Tibial nerve (tissue), 4 donors: ENCODE measurements at regions not wholly inside any gene's neighbourhood (a gene's known extent, or its start where the extent isn't known, plus 50 kb on each side); places are given as distances from the start of the nearest gene placed in this dataset.

Source experiments
- DNase-seq, 2 donors: peaks; one replicate each; pipeline ENCODE4 v3.0.0-alpha.2; 2019; ENCODE audit warnings: low spot score in 2 of 2
- H3K27ac ChIP-seq, 4 donors: fragments of 200-600 bp; sonication (generic) in 3 of 4; one replicate each; pipeline ENCODE4 v1.5.1; 2017 to 2019; ENCODE audit warnings: mild to moderate bottlenecking in 1 of 4
- H3K27me3 ChIP-seq, 2 donors: fragments of 200-600 bp; sonication (generic) in 1 of 2; one replicate each; pipeline versions ENCODE4 v1.5.1 to v1.6.0; 2017 to 2019
- H3K36me3 ChIP-seq, 3 donors: fragments of 200-600 bp; sonication (generic); one replicate each; pipeline ENCODE4 v1.5.1; 2018 to 2019
- H3K4me1 ChIP-seq, 4 donors: fragments of 200-600 bp; sonication (generic) in 3 of 4; one replicate each; pipeline ENCODE4 v1.5.1; 2017 to 2019
- H3K4me3 ChIP-seq, 4 donors: fragments of 200-600 bp; sonication (generic) in 3 of 4; one replicate each; pipeline ENCODE4 v1.5.1; 2017 to 2019; ENCODE audit warnings: mild to moderate bottlenecking in 1 of 4, moderate library complexity in 1 of 4
- H3K9me3 ChIP-seq, 4 donors: fragments of 200-600 bp; sonication (generic) in 3 of 4; one replicate each; pipeline ENCODE4 v1.5.1; 2017 to 2019
- EP300 ChIP-seq, 2 donors: sonication (generic); formaldehyde crosslinking; IDR thresholded peaks; one replicate each; pipeline ENCODE4 v1.6.1; 2017; ENCODE audit warnings: antibody characterized with exemption in 2 of 2, mild to moderate bottlenecking in 1 of 2
- POLR2A ChIP-seq, 2 donors: fragments of 450-650 bp; IDR thresholded peaks; one replicate each; pipeline ENCODE4 v1.6.1; 2017; ENCODE audit warnings: antibody characterized with exemption in 2 of 2, mild to moderate bottlenecking in 2 of 2, moderate library complexity in 2 of 2
- WGBS, 2 donors: methylation state at CpG; one replicate each; pipeline ENCODE4 v1.1.5; 2018; 5-methylcytosine and 5-hydroxymethylcytosine counted together
- TF ChIP-seq, protein P1 (sequence below), 5 experiments: fragments of 200-600 bp in 3 of 5; fragments of 450-650 bp in 2 of 5; sonication (generic) in 3 of 5; IDR thresholded peaks; one replicate each; pipeline ENCODE4 v1.5.1; 2016 to 2019; ENCODE audit warnings: antibody characterized with exemption in 5 of 5, mild to moderate bottlenecking in 3 of 5, moderate library complexity in 2 of 5

DNA sequence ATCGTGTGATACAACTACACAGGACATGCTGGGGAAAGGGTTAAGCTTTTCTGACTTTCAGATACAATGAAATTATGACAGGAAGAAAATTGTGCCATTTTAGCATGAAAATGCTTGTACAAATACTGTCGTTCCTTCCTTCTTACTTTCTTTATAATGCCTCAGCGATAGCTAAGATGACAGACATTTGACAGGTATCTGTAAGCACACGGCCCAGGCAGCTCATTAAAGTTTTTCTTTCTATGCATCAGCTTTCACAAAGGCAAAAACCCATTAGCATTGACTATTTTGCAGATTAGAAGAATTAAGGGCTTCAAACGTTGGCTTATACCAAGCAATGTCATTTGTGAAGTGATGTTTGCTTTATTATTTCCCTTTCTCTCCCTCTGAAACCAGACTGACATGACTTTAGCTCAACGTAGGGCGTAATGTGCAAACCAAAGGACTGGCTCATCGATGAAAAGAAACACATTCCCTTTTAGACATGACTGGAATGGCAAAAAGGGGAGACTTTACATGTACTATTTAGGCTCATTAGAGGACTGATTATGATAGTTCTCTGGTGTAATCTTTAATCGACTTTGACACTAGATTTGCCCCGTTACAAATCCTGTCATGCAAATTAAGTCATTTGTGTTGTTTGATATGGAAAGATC lies 258.4 kb upstream of the SP8 start:
- H3K27me3 ChIP-seq = no peaks in the 10 kb centered on the region
- no peaks in the 10 kb centered on the region for H3K4me1 ChIP-seq
- H3K4me3 ChIP-seq = no peak overlapping the region
- no peaks in the 10 kb centered on the region for H3K9me3 ChIP-seq
- no peak for DNase-seq
- 53 to 55% methylated on average over 10 of the region's 10 CpGs for WGBS, 2 donors
- no peak overlapping the region for H3K27ac ChIP-seq
- TF ChIP-seq EP300 (IDR thresholded peaks at IDR 0.05) (no peak), POLR2A (IDR thresholded peaks at IDR 0.05) (no peak)
- TF ChIP-seq, protein P1, sequence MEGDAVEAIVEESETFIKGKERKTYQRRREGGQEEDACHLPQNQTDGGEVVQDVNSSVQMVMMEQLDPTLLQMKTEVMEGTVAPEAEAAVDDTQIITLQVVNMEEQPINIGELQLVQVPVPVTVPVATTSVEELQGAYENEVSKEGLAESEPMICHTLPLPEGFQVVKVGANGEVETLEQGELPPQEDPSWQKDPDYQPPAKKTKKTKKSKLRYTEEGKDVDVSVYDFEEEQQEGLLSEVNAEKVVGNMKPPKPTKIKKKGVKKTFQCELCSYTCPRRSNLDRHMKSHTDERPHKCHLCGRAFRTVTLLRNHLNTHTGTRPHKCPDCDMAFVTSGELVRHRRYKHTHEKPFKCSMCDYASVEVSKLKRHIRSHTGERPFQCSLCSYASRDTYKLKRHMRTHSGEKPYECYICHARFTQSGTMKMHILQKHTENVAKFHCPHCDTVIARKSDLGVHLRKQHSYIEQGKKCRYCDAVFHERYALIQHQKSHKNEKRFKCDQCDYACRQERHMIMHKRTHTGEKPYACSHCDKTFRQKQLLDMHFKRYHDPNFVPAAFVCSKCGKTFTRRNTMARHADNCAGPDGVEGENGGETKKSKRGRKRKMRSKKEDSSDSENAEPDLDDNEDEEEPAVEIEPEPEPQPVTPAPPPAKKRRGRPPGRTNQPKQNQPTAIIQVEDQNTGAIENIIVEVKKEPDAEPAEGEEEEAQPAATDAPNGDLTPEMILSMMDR (IDR thresholded peaks at IDR 0.05) = no peak
- H3K36me3 ChIP-seq = no peaks in the 10 kb centered on the region

DNA sequence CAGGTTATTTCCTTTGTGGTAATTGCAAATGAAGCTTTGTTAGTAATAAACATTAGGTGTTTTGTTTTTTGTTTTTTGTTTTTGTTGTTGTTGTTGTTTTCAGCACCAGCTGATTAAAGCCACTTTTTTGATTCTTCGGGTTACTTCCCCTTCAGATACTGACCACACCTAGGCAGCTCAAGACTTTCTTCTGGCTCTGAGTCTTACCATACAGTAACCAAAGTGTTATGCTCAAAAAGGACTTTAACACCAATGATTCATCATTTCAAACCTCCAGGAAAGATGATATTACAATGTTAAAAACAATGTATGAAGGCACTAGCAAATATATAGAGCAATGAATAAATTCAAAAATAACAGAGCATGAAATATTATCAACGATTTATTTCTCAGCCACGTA lies 265.2 kb upstream of the SP8 start:
- Histone ChIP-seq H3K27ac (no peak overlapping the region), H3K4me1 (no peaks in the 10 kb centered on the region), H3K27me3 (no peaks in the 10 kb centered on the region), H3K36me3 (no peaks in the 10 kb centered on the region), H3K9me3 (no peaks in the 10 kb centered on the region), H3K4me3 (no peak overlapping the region)
- 88 to 92% methylated on average over 3 of the region's 3 CpGs for WGBS, 2 donors
- TF ChIP-seq, protein P1 (IDR thresholded peaks at IDR 0.05) = no peak
- TF ChIP-seq POLR2A (IDR thresholded peaks at IDR 0.05) (no peak), EP300 (IDR thresholded peaks at IDR 0.05) (no peak)
- no peak for DNase-seq

DNA sequence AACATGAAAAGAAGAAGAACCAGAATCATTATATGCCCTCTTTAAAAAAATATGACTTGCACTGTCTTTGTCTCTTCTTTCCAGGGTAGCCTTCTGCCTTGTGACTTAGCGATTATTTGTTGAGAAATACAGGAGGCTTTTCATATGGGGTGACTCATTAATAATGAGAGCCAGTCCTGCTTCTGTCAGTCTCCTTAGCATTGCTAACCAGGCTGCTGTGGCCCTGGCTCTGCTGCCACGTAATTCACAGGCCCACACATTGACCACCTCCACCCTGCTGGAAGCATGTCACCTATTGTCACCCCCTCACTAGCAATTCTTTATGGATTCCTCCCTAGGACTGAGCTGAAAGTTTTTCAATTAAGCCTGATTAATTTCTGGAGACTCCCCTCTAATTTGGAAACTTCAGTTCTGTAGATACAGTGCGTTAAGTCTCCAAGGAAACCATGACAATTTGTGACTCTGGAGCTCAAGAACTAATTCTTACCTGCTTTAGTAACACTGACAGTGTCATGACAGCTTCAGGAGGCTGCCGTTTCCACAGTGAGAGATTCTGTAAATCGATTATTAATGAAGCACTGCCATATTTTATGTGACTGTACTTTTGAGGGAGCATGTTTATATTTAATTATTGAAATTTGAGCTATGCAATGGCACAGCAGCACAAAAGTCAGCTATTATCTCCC lies 267.9 kb upstream of the SP8 start:
- no peak for DNase-seq
- H3K9me3 ChIP-seq = peaks cover 0 to 6% (median 0%) of the 10 kb centered on the region in 4 donors
- H3K4me1 ChIP-seq = no peaks in the 10 kb centered on the region
- H3K36me3 ChIP-seq = no peaks in the 10 kb centered on the region
- WGBS, 2 donors = 62 to 66% methylated on average over 5 of the region's 5 CpGs
- no peak overlapping the region for H3K4me3 ChIP-seq
- H3K27ac ChIP-seq = no peak overlapping the region
- H3K27me3 ChIP-seq = no peaks in the 10 kb centered on the region
- TF ChIP-seq EP300 (IDR thresholded peaks at IDR 0.05) = no peak
- no peak for TF ChIP-seq POLR2A (IDR thresholded peaks at IDR 0.05)
- TF ChIP-seq, protein P1 (IDR thresholded peaks at IDR 0.05) = no peak

DNA sequence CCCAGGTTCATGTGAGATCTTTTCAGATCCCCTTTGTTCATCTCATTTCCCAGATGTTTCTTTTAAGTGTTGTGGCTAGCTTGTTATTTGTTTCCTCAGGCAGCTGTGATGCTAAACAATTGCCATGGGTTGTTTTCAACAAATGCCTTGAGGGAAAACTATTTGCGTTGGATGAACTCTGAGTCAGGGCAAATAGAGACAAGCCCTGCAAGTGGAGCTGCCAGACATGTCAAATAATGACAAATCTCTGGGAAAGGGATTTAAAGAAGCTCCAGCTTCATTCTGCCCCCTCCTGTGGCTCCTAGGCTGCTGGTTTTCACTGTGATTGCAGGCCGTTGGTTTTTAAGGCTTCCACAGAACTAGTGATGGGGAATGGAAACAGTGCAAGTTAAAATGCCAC lies 272.4 kb upstream of the SP8 start:
- no peaks in the 10 kb centered on the region for H3K27me3 ChIP-seq
- DNase-seq = no peak
- H3K27ac ChIP-seq = no peak overlapping the region
- H3K4me1 ChIP-seq = no peaks in the 10 kb centered on the region
- H3K36me3 ChIP-seq = no peaks in the 10 kb centered on the region
- peaks cover 0 to 6% (median 2%) of the 10 kb centered on the region in 4 donors for H3K9me3 ChIP-seq
- no peak overlapping the region for H3K4me3 ChIP-seq
- WGBS, 2 donors = 73% methylated on average over 2 of the region's 2 CpGs
- TF ChIP-seq EP300 (IDR thresholded peaks at IDR 0.05) = no peak
- TF ChIP-seq, protein P1 (IDR thresholded peaks at IDR 0.05) = no peak
- no peak for TF ChIP-seq POLR2A (IDR thresholded peaks at IDR 0.05)

DNA sequence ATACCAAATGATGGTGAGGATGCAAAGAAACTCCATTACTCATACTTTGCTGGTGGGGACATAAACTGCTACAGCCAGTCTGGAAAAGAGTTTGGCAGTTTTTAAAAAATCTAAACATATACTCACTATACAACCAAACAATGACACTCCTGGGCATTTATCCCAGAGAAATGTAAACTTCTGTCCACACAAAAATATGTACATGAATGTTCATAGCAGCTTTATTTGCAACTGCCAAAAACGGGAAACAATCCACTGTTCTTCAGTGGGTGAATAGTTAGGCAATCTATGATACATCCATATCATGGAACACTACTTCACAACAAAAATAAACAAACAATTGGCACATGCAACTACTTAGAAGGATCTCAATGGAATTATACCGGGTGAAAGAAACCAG lies 276.4 kb upstream of the SP8 start:
- no peak for TF ChIP-seq POLR2A (IDR thresholded peaks at IDR 0.05)
- TF ChIP-seq, protein P1 (IDR thresholded peaks at IDR 0.05) = no peak
- no peak for TF ChIP-seq EP300 (IDR thresholded peaks at IDR 0.05)
- H3K9me3 ChIP-seq = peaks cover 0 to 6% (median 2%) of the 10 kb centered on the region in 4 donors
- H3K27ac ChIP-seq = no peak overlapping the region
- H3K27me3 ChIP-seq = no peaks in the 10 kb centered on the region
- no peak for DNase-seq
- H3K36me3 ChIP-seq = no peaks in the 10 kb centered on the region
- no peaks in the 10 kb centered on the region for H3K4me1 ChIP-seq
- no peak overlapping the region for H3K4me3 ChIP-seq
- 89 to 93% methylated on average over 2 of the region's 2 CpGs for WGBS, 2 donors
